D721Med (cell line): ENCODE measurements at regions not wholly inside any gene's neighbourhood (a gene's known extent, or its start where the extent isn't known, plus 50 kb on each side); places are given as distances from the start of the nearest gene placed in this dataset.

Experiments
- DNase-seq: peaks from one replicate; pipeline ENCODE4 v3.0.0; 2011; ENCODE audit warnings: low spot score; ENCODE audit not compliant: insufficient read length
- FAIRE-seq: peaks from 2 replicates; lab custom pipeline; 2011; peaks lifted over from hg19 to GRCh38; lab: Jason Lieb, UNC
- CTCF ChIP-seq: IDR thresholded peaks from 2 replicates; pipeline ENCODE4 v1.5.1; 2012; ENCODE audit warnings: mild to moderate bottlenecking, control low read depth; ENCODE audit not compliant: insufficient read depth; ENCODE audit errors: missing control alignments

DNA sequence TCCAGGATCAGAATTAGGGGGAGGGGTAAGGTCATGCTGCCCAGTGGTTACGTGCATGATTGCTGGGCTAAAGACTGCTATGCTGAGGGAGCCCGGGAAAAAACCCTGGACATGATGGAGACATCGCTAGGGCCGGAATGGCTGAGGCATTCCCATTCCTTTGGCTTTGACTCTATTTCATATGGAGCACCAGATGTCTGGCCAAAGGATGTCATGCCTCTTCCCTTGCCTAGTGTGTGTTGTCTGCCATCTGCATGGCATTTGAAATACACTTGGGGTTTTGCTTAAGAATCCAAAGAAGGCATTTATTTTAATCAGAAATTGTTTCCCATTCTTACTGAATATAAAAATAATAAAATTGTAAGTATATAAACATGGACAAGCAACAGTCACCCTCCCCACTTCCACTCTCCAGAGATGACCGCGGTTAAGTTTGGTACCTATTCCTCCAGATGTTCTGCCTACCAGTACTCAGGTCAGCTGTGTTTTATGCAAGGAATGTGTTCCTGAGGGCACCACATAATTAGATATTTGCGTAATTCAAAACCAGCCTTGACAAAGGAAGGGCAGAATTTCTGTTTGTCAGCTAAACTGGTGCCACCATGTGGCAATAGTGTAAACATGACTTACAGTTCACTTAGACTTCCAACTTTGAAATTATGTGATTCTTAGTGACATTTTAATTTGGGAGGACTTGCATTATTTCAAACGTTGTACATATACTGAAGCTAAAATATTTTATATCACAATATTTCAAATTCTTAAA lies 105.9 kb downstream of the CT47B1 start:
- FAIRE-seq (no peak), DNase-seq (no peak)
- peak; percentile 41 for TF ChIP-seq CTCF

- no peak for TF ChIP-seq CTCF
- no peak for DNase-seq
- FAIRE-seq: no peak
Observed at GRCh38 chrX:120768681-120769080, 107.0 kb downstream of the CT47B1 start.

DNA sequence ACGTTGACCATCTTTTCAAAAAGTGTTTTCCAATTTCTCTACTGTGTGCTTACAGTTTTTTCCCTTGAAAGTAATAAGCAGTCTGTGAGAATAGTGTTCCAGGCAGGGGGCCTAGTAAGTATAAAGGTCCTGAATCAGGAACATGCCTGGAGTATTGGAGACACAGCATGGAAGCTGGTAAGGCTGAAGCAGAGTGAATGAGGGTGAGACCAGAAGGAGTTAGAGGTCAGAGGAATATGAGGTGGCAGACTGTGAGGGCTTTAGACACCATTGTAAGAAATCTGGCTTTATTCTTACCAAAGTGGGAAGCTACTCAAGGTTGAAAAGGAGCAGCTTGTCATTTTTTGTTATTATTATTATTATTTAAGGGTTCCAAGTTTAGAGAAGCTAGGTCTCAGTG lies 107.4 kb downstream of the CT47B1 start:
- DNase-seq (no peak), FAIRE-seq (no peak)
- no peak for TF ChIP-seq CTCF

DNA sequence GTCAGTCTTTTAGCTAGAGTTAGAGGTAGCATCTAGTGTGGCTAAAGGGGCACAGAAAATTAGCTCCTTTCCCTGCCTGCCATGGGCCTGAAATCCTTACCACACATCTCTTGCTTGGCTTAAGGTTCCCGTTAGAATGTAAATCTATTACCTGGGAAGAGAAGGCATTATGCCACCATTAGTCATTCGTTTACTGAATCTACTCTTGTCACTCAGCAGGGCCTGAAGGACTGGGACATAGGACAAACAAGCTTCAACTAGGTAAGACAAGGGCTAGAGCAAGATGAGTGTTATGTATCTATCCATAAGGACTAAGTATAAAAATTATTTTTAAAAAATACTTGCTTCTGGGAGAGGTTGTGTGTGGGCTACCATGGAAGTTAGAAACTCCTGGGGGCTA lies 112.4 kb downstream of the CT47B1 start:
- no peak for TF ChIP-seq CTCF
- DNase-seq: no peak
- FAIRE-seq: no peak

DNA sequence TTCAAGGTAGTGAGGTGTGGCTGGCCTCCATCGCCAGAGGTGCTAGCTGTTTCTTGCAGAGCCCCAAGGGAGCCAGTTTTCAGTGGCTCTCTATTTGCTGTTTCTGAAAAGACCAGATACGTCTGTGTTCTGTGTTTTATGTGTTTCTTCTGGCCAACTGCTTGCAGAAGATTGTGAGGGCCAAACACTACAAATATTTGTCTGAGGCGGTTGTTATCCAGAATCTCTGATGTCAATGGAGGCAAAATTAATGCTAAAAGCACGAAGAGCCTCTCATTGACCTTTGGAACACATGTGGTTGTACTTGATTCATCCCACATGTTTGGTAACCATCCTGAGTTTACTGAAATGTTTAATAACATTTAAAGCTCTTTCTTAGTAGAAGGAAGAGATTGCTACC lies 113.9 kb downstream of the CT47B1 start:
- FAIRE-seq: no peak
- no peak for TF ChIP-seq CTCF
- no peak for DNase-seq

- DNase-seq (no peak), FAIRE-seq (no peak)
- no peak for TF ChIP-seq CTCF
Observed at GRCh38 chrX:120759685-120760084, 116.0 kb downstream of the CT47B1 start.

GRCh38 chrX:120755066-120755846 lies 120.4 kb downstream of the CT47B1 start:
- FAIRE-seq (no peak), DNase-seq (no peak)
- TF ChIP-seq CTCF: no peak
